ENCODE measurements at regions not wholly inside any gene's neighbourhood (a gene's known extent, or its start where the extent isn't known, plus 50 kb on each side); places are given as distances from the start of the nearest gene placed in this dataset.

DNA sequence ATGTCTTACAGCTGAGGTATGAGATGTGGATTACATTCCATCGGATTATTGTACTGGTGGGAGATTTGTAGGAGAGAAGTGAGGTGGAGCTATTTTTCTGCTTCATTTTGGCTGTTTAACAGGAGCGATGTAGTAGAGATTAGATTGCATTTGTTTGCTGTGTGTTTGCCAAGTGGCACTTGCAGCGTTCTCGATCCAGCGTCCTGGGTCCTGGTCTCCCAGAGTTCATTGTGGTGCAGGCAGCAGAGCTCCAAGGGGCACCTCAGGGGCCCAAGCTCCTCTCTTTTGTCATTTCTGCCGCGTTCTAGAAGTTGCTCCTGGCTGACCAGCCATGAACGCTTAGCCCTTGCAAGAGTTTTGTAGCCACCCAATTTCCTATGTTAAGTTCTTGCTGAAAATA, 210.1 kb upstream of the APCDD1 start:
- TF ChIP-seq, protein P1, sequence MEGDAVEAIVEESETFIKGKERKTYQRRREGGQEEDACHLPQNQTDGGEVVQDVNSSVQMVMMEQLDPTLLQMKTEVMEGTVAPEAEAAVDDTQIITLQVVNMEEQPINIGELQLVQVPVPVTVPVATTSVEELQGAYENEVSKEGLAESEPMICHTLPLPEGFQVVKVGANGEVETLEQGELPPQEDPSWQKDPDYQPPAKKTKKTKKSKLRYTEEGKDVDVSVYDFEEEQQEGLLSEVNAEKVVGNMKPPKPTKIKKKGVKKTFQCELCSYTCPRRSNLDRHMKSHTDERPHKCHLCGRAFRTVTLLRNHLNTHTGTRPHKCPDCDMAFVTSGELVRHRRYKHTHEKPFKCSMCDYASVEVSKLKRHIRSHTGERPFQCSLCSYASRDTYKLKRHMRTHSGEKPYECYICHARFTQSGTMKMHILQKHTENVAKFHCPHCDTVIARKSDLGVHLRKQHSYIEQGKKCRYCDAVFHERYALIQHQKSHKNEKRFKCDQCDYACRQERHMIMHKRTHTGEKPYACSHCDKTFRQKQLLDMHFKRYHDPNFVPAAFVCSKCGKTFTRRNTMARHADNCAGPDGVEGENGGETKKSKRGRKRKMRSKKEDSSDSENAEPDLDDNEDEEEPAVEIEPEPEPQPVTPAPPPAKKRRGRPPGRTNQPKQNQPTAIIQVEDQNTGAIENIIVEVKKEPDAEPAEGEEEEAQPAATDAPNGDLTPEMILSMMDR (IDR thresholded peaks at IDR 0.05) = no peak
- TF ChIP-seq TCF7L2 (IDR thresholded peaks at IDR 0.05; ENCODE audit: low read depth, low read length) (no peak), SIN3A (IDR thresholded peaks at IDR 0.05; ENCODE audit: borderline replicate concordance, insufficient read depth, low read depth, low read length) (no peak)
- TF ChIP-seq, protein P2, sequence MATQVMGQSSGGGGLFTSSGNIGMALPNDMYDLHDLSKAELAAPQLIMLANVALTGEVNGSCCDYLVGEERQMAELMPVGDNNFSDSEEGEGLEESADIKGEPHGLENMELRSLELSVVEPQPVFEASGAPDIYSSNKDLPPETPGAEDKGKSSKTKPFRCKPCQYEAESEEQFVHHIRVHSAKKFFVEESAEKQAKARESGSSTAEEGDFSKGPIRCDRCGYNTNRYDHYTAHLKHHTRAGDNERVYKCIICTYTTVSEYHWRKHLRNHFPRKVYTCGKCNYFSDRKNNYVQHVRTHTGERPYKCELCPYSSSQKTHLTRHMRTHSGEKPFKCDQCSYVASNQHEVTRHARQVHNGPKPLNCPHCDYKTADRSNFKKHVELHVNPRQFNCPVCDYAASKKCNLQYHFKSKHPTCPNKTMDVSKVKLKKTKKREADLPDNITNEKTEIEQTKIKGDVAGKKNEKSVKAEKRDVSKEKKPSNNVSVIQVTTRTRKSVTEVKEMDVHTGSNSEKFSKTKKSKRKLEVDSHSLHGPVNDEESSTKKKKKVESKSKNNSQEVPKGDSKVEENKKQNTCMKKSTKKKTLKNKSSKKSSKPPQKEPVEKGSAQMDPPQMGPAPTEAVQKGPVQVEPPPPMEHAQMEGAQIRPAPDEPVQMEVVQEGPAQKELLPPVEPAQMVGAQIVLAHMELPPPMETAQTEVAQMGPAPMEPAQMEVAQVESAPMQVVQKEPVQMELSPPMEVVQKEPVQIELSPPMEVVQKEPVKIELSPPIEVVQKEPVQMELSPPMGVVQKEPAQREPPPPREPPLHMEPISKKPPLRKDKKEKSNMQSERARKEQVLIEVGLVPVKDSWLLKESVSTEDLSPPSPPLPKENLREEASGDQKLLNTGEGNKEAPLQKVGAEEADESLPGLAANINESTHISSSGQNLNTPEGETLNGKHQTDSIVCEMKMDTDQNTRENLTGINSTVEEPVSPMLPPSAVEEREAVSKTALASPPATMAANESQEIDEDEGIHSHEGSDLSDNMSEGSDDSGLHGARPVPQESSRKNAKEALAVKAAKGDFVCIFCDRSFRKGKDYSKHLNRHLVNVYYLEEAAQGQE (IDR thresholded peaks at IDR 0.05; ENCODE audit: insufficient read depth in 1 of 2, low read depth in 2 of 2, low read length in 1 of 2) = no peak

Measured in Panc1 (cell line).